GM19043 (cell line): ENCODE measurements at regions not wholly inside any gene's neighbourhood (a gene's known extent, or its start where the extent isn't known, plus 50 kb on each side); places are given as distances from the start of the nearest gene placed in this dataset.

Experiments
- ATAC-seq: cut with Tn5 transposase; IDR thresholded peaks from one replicate; pipeline ENCODE4 v1.9.1; 2021; ENCODE audit warnings: low read depth; ENCODE audit not compliant: unreplicated experiment

GRCh38 chr1:62917314-62917713 lies 133.4 kb downstream of the ATG4C start:
- no peak for ATAC-seq

DNA sequence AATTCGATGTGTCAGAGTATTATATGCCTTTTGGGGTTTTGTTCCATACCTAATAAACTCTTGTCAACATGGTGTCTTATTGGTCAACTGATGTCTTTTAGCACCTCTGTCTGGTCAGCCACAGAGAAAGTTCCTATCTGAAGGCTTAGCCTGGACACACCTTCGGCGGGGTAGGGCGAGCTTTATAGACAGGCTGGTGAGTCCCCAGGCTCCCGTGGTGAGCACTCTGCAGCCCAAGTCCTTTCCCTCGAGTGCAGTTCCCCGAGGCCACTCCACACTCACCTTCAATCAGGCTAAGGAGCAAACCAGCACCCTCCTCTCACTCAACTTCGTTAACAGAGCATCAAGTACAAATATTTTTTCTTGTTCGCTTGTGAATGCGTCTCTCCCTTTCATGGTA lies 133.9 kb downstream of the ATG4C start:
- no peak for ATAC-seq

- no peak for ATAC-seq
Observed at GRCh38 chr1:62918700-62919099, 134.8 kb downstream of the ATG4C start.

DNA sequence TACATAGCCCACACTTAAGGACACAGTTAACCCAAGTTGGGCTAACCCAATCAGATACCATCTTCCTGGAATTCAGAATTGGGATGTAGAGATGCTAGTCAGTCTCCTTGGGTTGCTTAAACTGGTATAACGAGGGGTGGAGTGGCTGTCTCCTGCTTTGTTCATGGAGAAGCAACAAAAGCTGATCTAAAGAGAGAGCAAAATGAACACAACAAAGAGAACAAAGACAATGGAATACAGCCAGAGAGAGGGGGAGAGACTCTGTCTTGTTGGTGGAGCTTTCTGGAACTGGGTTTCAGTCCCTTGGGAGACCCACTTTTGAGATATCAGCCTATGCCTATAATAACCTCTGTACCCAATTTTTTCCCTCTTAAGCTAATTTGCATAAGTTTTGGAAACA lies 138.1 kb downstream of the ATG4C start:
- ATAC-seq, result no peak

DNA sequence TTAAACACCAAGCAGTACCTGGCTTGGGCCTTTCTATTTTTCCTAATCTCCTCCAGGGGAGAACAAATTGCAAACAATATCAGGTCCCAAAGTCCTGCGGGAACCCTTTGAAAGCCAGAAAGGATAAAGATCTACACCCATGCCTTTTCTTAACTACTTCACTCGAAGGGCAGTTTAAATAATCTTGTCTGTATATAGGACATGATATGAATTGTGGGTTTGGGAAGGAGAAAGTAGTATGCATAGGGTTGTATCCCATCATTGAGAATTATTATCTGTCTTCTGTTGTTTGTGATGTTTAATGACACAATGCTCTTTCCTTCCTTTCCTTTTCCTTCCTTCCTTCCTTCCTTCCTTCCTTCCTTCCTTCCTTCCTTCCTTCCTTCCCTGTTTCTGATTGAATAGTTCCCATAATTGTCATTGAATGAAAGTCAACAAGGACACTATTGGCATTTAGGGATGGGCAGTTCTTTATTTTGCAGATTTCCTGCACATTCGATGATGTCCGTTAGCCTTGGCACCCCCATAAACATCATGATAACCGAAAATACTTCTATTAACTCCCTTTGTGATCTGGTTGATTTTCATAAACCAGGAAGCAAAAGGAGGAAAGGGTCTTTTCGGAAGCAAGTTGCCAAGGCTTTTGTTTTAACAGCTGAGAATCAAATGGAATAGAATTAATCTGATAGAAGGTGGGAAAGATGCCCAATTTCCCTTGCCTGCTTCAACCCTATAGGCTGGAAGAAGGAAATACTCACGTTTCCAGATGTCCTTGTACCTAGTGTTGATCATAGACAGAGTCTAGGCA lies 141.3 kb downstream of the ATG4C start:
- no peak for ATAC-seq

DNA sequence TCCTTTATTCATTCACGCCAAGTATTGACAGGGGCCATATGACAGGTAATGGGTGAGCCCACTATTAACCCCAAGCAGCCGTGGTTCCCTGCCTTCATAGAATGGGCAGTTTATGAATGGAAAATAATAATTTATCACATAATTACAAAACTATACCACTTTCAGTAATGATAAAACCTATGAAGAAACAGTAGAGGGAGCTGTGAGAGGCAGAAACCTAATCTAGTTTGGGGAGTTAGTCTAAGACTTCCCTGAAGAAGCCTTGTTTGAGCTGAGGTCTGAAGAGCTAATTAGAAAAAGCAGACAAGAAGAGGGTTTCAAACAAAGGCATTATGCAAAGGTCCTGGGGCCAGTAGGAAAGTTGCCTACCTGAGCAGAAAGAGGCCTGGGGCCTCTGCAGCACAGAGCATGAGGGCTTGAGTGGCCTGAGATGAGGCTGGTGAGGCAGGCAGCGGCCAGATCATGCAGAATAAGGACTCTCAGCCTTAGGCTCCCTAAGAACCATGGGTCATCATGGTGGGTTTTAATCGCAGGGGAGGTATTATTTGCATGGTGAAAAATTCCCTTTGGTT lies 142.8 kb downstream of the ATG4C start:
- no peak for ATAC-seq

GRCh38 chr1:62928885-62929284 lies 145.0 kb downstream of the ATG4C start:
- ATAC-seq, result no peak

DNA sequence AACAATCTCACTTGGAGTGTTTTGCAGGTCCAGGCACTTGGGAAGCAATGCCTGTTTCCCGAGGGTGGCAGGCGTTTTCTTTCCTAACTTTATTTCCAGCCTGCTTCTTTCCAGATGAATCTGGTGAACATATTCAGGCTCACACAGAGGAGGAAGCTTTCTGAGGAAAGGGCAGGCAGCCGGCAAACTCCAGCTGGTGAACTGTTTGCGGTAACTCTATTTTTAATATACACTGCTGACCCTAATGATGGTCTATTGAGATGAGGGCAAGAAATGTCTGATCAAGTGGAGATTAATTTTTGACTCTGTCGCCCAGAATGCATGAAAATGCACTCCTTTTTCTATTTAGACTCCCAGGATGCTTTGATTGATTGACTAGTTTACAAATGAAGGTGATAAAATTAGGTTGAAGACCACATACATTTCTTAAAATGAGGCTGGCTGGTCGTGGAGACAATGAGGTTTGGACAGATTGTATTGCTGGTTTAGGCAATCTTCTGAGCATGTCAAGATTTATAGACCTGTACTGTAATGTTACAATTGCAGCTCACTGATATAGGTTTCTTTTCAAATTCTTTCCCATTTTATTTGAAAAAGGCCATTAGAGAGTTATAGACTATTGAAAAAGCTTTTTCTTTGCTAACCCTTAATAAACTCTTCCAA lies 153.8 kb downstream of the ATG4C start:
- no peak for ATAC-seq

GRCh38 chr1:62941780-62942179 lies 157.8 kb downstream of the ATG4C start:
- no peak for ATAC-seq

- no peak for ATAC-seq
Observed at GRCh38 chr1:62946511-62946910, 162.6 kb downstream of the ATG4C start.

DNA sequence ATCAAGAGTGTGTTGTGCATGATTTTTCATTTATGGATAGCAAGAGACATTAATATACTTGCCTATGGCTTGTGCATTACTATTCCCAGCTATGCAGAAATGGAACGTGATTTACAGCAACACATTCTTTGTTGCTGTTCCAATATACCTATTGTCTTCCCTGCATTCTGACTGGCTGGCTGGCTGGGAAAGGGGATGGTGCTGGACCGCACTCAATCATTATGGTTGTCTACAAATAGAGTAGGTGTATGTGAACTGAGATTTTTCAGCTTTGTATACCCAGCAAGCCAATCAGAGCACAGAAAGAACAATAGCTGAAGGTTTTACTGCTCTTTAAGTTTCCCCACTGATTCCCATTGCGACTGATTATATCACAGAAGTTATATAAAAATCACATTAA lies 167.5 kb downstream of the ATG4C start:
- no peak for ATAC-seq

- no peak for ATAC-seq
Observed at GRCh38 chr1:62952596-62952995, 168.7 kb downstream of the ATG4C start.

- ATAC-seq, result no peak
Observed at GRCh38 chr1:62953633-62954032, 169.7 kb downstream of the ATG4C start.

DNA sequence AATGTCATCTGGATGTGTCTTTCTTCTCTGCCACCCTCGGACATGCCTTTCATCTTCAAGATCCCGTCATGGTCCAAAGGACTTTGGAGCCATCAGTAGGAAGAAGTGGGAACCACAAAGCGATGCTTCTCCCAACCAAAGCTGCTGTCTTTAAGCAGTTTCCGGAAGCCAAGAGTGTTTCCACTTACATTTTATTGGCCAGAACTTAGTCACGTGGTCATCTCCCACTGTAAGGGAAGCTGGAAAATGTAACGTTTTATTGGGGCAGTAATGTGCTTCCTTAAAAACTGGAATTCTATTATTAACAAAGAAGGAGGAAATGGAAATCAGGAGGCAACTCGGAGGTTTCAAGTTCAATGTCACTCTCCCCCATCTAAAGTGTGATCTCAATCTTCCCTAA lies 170.8 kb downstream of the ATG4C start:
- ATAC-seq, result no peak

DNA sequence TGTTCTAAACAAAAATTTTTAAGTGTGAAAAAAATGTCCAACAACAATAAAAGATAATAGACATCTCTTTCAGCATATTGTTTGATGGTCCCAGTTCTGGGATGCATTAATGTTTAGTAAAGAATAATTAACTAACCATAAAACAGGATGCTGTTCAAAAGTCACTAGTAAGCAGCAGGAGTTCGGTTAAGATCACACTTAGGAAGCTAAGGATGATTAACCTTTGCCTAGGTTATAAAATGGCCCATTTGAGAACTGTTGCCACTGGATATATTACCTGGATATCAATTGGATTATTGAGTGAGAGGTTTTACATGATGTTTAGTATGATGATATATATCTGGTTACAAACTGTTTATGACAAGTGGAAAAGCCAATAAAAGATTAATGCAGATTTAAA lies 171.7 kb downstream of the ATG4C start:
- no peak for ATAC-seq

DNA sequence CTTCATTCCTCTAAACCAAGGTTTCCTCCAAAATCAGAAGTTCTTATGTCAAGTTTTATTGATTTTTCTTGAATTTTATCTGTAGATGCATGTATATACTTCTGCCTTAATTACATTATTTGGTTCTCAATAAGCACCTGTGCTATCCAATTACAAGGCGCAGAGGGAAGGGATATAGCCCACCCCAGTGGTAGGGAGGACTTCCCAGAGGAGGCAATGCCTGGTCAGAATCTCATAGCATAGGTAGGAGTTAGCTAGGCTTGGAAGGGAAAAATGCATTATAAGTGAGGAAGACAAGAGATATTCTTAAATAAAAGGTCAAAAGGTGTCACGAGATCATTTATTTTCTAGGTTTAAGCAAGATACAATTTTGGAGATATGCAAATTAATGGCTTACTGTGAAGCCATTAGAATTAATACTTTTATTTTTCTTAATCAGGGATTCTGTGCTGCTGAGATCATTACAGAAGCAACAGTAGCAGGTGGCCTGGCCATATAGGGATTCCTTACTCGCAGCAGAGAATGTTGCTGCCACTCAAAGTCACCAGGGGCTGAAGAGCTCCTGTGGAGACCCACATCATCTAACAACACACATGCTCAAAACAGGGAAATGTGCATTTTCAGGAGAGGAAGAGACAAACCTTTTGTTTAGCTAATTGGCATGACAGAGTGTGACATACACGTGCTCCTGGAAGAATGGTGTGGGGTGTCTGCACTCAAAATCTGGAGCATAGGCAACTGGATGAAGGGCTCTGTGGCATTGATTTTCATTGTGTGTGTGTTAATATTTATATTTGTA lies 178.3 kb downstream of the ATG4C start:
- no peak for ATAC-seq

DNA sequence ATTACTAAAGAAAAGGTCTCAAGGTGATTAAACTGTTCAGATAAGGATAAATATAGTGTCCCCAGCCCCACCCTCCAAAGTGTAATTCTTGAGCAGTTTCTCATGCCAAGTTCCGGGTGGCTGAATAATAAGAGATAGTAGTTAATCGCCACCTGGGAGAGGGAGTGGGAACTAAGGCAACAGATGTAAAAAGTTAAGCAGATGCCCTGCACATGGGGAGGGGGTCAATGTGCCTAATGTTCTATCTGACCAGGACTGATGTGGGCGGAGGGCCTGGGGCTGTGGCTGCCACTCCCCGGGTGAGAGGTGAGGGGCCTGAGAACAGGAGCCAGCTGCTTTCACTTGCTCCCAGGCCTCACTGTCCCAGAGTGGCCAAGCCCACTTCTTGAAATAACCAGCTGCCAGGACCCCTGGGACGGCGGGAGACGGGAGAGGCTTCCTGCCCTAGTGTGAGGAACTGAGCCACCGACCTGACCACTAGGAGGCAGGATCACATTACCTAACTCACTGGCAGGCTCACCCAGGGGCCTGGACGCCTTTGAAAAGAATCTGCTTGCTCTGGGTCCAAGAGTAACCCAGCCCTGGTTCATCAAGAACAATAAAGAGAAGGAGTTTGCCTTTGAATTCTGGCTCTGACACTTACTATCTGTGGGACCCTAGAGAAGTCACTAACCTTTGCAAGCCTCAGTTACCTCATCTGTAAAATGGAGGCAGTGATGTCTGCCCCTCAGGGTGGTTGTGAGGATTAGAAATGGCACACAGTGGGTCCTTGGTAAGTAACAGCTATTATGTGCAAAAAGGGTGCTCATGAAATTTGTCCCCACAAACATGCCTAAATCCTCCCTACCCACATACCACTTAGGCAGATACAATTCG lies 179.2 kb downstream of the ATG4C start:
- ATAC-seq, result peak; percentile 75

DNA sequence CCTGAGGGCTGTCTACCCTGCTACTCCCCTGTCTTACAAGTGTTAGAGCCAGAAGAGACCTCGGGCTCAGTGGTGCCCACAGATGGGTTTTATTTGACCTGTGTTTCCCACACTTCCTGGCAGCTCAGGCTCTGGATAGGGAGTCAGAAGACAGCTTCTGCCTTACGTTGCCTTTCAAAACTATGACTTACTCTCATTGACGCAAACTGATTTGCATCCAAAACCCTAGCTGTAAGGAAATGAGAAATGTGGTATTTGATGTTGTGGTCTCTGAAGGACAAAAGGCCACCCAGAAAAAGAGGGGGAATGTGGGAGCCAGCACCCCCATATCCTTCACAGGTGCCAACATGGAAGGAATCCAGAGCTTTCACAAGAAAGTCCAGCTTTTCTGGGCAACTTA lies 180.2 kb downstream of the ATG4C start:
- no peak for ATAC-seq

DNA sequence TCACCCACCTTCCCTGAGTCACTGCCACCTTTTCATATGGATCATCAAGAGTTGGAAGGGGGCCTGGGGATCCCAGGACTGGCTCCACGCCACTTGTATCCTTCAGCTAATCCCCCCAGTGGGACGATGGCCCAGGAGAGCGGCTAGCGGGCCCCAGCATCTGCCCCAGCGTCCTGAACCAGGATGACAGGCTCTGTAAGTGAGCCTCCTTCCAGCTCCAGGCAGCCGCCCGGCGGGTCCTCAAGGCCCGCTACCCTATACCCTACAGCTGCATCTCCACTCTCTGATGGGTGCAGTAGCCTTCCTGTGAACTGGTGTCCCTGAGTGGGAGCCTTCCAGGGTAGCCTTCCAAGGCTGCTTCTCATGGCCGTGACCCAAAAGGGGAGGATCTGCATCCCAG lies 183.1 kb downstream of the ATG4C start:
- no peak for ATAC-seq

- ATAC-seq, result no peak
Observed at GRCh38 chr1:62977366-62977765, 193.4 kb downstream of the ATG4C start.
